GM12892 (cell line): ENCODE measurements at regions not wholly inside any gene's neighbourhood (a gene's known extent, or its start where the extent isn't known, plus 50 kb on each side); places are given as distances from the start of the nearest gene placed in this dataset.

ENCODE experiments used
- DNase-seq: peaks from one replicate; pipeline ENCODE4 v3.0.0; 2011; ENCODE audit not compliant: insufficient read length
- FAIRE-seq: peaks from 2 replicates; lab custom pipeline; 2011; peaks lifted over from hg19 to GRCh38; lab: Jason Lieb, UNC
- POLR2A ChIP-seq: IDR thresholded peaks from 2 replicates; pipeline ENCODE4 v1.6.1; 2011; ENCODE audit warnings: low read depth, low read length, control low read depth
- POLR2AphosphoS5 ChIP-seq: IDR thresholded peaks from 2 replicates; pipeline ENCODE4 v1.6.1; 2011; ENCODE audit warnings: low read depth, low read length, control low read depth
- TAF1 ChIP-seq: IDR thresholded peaks from 2 replicates; pipeline ENCODE4 v1.6.1; 2011; ENCODE audit warnings: low read depth, mild to moderate bottlenecking, control low read depth, low read length, borderline replicate concordance

DNA sequence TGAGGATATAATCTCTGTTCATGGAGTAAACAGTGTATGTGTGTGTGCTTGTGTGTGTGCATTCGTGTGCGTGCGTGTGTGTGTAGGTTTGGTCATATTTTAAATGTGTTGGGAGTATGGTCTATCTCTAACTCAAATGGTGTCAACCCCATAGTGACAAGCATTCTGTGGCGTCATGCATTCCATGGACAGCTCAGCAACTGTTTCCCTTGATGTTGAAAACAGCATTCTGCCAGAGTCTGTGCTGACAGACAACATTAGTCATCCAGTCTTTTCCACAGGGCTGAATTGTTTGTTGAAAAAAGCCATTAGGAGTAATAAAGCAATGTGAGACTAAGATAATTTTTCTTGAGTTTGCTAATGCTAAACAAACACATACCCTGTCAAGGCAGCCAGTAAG lies 706.6 kb downstream of the PCDH19 start:
- no peak for TF ChIP-seq POLR2AphosphoS5
- no peak for TF ChIP-seq TAF1
- no peak for TF ChIP-seq POLR2A
- FAIRE-seq (no peak), DNase-seq (no peak)

GRCh38 chrX:99698451-99698850 lies 711.6 kb downstream of the PCDH19 start:
- TF ChIP-seq POLR2AphosphoS5 (no peak), POLR2A (no peak), TAF1 (no peak)
- FAIRE-seq (no peak), DNase-seq (no peak)

DNA sequence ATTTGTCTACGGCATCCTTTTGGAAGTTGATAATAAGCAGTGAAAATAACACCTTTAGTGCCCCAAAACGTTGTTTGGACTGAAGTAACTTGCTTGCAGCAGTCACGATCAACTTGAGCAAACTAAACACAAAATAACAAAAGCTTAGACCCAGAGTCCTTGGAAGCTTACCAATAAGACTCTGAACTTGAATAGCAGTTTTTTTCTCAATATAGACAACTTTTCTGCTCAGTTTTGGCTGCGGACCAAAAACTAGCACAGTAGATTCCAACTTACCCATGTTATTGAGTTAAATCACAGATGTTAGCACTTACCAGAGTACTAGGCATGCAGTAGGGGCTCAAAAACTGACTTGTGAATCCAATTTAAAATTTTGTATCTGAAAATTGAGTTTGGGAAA lies 746.9 kb downstream of the PCDH19 start:
- DNase-seq (no peak), FAIRE-seq (no peak)
- TF ChIP-seq POLR2AphosphoS5 (no peak), TAF1 (no peak), POLR2A (no peak)

DNA sequence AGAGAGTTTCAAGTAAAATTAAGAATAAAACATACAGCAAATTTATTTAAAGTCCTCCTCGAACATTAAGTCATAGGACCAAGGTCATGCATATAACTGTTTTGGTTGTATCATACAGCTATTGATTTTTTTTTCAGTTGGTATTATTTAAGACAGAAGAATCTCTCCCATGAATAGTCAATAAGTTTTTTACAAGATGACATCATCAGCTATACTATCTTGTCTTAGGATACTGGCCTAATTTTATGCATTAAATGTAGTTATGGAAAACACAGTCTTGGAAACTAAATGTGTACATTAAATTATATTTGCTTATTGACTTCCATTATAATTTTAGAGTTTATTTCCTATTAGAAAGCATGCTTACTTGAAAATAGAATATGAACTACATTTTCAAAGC lies 755.9 kb downstream of the PCDH19 start:
- no peak for DNase-seq
- no peak for TF ChIP-seq TAF1
- no peak for TF ChIP-seq POLR2A
- no peak for TF ChIP-seq POLR2AphosphoS5
- FAIRE-seq: no peak

GRCh38 chrX:99653352-99653751 lies 756.7 kb downstream of the PCDH19 start:
- DNase-seq: no peak
- TF ChIP-seq TAF1 (no peak), POLR2AphosphoS5 (no peak), POLR2A (no peak)
- FAIRE-seq: no peak

- FAIRE-seq: no peak
- TF ChIP-seq TAF1 (no peak), POLR2A (no peak), POLR2AphosphoS5 (no peak)
- no peak for DNase-seq
These were observed 797.0 kb downstream of the PCDH19 start for GRCh38 chrX:99613041-99613440.

DNA sequence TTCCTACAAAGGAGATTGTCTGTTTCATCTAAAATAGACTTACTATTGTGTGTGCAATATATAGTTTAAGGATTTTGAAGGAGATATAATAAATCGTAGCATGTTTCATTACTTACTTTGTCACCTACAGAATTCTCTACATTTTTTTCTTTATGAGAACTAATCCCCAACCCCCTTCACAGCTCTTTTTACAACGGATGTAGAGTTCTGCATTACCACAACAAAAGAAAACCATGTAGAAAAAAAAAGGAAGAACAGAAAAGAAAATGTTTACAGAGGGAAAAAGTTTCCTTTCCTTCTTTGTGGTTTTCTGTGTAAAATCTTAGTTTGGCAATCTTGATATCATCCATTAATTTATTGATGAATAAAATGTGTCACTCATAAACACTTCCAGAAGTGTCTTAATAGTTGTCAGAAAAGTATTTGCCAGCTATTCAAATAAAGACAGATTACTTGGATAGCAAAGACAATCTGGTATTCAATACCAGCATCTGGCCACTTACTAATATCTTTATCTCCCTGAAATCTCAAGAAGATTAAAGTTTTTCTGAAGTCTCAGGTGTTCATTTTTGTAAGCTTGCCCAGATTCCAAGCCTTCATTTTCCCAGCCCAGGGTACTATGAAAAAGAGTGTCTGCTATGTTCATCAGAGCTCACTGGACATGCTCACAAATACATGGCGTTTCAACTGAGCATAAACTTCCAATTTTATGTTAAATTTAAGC lies 806.8 kb downstream of the PCDH19 start:
- DNase-seq: no peak
- no peak for FAIRE-seq
- no peak for TF ChIP-seq POLR2AphosphoS5
- TF ChIP-seq TAF1: no peak
- no peak for TF ChIP-seq POLR2A

GRCh38 chrX:99602107-99602506 lies 808.0 kb downstream of the PCDH19 start:
- FAIRE-seq: no peak
- no peak for DNase-seq
- TF ChIP-seq POLR2AphosphoS5 (no peak), POLR2A (no peak), TAF1 (no peak)

GRCh38 chrX:99588936-99589335 lies 821.1 kb downstream of the PCDH19 start:
- TF ChIP-seq POLR2A: no peak
- TF ChIP-seq POLR2AphosphoS5: no peak
- no peak for TF ChIP-seq TAF1
- FAIRE-seq (no peak), DNase-seq (no peak)

- DNase-seq: no peak
- FAIRE-seq: no peak
- no peak for TF ChIP-seq POLR2AphosphoS5
These were observed 837.4 kb downstream of the PCDH19 start for GRCh38 chrX:99572711-99573110.

DNA sequence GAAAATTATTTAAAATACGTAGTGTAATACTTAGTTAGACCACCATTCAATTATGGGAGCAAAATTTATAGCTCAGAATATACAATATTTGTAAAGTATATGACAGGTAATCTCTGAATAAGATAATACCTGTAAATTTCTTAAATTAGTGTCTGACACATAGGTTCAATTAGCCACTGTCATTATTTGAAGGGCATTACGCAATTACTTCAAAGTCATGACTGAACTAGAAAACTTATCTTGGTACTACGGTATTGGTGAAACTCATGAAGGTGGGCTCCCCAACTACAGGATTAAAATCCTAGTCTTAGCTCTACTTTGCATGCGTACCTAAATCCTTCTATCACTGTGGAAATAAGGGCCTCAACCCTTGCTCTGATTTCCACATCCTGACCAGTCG lies 860.7 kb downstream of the PCDH19 start:
- TF ChIP-seq POLR2A: no peak
- TF ChIP-seq TAF1: no peak
- no peak for TF ChIP-seq POLR2AphosphoS5
- DNase-seq: no peak
- no peak for FAIRE-seq

DNA sequence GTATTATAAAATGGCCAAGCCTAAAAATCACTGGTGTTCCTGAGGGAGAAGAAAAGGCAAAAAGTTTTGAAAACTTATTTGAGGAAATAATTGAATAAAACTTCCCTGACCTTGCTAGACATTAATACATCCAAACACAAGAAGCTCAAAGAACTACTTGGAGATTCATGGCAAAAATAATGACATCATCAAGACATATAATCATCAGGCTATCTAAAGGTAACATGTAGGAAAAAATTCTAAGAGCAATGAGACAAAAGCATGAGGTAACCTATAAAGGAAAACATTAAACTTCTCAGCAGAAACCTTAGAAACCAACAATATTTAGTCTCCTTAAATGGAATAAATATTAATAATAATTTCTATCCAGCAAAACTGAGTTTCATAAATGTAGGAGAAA lies 887.6 kb downstream of the PCDH19 start:
- no peak for DNase-seq
- no peak for FAIRE-seq
- no peak for TF ChIP-seq POLR2A
- TF ChIP-seq TAF1: no peak
- no peak for TF ChIP-seq POLR2AphosphoS5
